Psoas muscle (tissue), 7 donors: ENCODE measurements at regions not wholly inside any gene's neighbourhood (a gene's known extent, or its start where the extent isn't known, plus 50 kb on each side); places are given as distances from the start of the nearest gene placed in this dataset.
"Not testable (repeated sequence)": the region's sequence is repeated elsewhere in the genome, so short reads cannot be mapped to it uniquely, and the experiment has no call there.

Source experiments
- ATAC-seq, 4 donors: fragments of 200-7000 bp; cut with Tn5 transposase; one replicate each; pipeline ENCODE4 v1.9.1; 2020; ENCODE audit warnings: moderate library complexity in 3 of 4, mild to moderate bottlenecking in 2 of 4
- DNase-seq, 2 donors: peaks; one replicate each; pipeline ENCODE4 v3.0.0-alpha.2; 2020
- H3K27ac ChIP-seq: fragments of 200-600 bp; one replicate; pipeline ENCODE4 v1.8.0; 2022
- H3K27me3 ChIP-seq, 3 donors: fragments of 200-600 bp in 1 of 3; one replicate each; pipeline versions ENCODE4 v1.6.1 to v1.8.0; 2013 to 2022; ENCODE audit warnings: low read length in 2 of 3, mild to moderate bottlenecking in 2 of 3, moderate library complexity in 1 of 3; ENCODE audit not compliant: insufficient read depth in 3 of 3
- H3K36me3 ChIP-seq, 2 donors: fragments of 200-600 bp in 1 of 2; one replicate each; pipeline versions ENCODE4 v1.6.1 to v1.8.0; 2013 to 2022; ENCODE audit warnings: low read depth in 1 of 2, mild to moderate bottlenecking in 1 of 2, moderate library complexity in 1 of 2; ENCODE audit not compliant: insufficient read depth in 1 of 2
- H3K4me1 ChIP-seq: fragments of 200-600 bp; one replicate; pipeline ENCODE4 v1.8.0; 2022
- H3K4me3 ChIP-seq: fragments of 200-600 bp; one replicate; pipeline ENCODE4 v1.8.0; 2022; ENCODE audit warnings: mild to moderate bottlenecking
- H3K9me3 ChIP-seq: fragments of 200-600 bp; one replicate; pipeline ENCODE4 v1.8.0; 2022
- CTCF ChIP-seq: fragments of 200-600 bp; IDR thresholded peaks from one replicate; pipeline ENCODE4 v1.8.0; 2022; ENCODE audit warnings: antibody characterized with exemption
- WGBS, 3 donors: extraction: QIAGEN DNeasy Blood & Tissue Kit; methylation state at CpG; one replicate each; pipeline versions ENCODE4 v1.1.6 to v1.1.7; 2013; 5-methylcytosine and 5-hydroxymethylcytosine counted together
- intact Hi-C, 2 donors: fragments of 100-400 bp; cut with DNase I; formaldehyde crosslinking; loops; one replicate each; pipeline versions ENCODE4 v1.11.0 to v1.14.2; 2022
- donor health status: healthy with polysubstance abuse.
- donor health status: DM: no; HTN: no; CAD: no; lungs with moderate emphysema.
- donor health status: Bipolar disorder and iron deficiency.
- donor health status: healthy.
- donor health status: DM: yes; HTN: yes; CAD: no.
- donor health status: DM: no; HTN: no; CAD: no.
- donor health status: DM: yes; HTN: yes; CAD: no.

- no peak for ATAC-seq
- Histone ChIP-seq H3K4me3 (no peak overlapping the region), H3K4me1 (no peaks in the 10 kb centered on the region), H3K36me3 (no peaks in the 10 kb centered on the region), H3K27ac (no peak overlapping the region), H3K27me3 (no peaks in the 10 kb centered on the region), H3K9me3 (no peaks in the 10 kb centered on the region)
- intact Hi-C loops, result no loop called here
- DNase-seq, result no peak
- 76 to 83% (median 77%) methylated on average over 4 of the region's 4 CpGs for WGBS, 3 donors
- TF ChIP-seq CTCF, result no peak
Observed at GRCh38 chr6:134663356-134663755, 286.5 kb downstream of the ALDH8A1 start.

GRCh38 chr6:134662077-134662700 lies 287.7 kb downstream of the ALDH8A1 start:
- DNase-seq (no peak), ATAC-seq (no peak)
- Histone ChIP-seq H3K9me3 (no peaks in the 10 kb centered on the region), H3K36me3 (no peaks in the 10 kb centered on the region), H3K4me3 (no peak overlapping the region), H3K4me1 (no peaks in the 10 kb centered on the region), H3K27me3 (no peaks in the 10 kb centered on the region), H3K27ac (no peak overlapping the region)
- intact Hi-C loops, result no loop called here
- TF ChIP-seq CTCF, result no peak

GRCh38 chr6:134659885-134660284 lies 290.0 kb downstream of the ALDH8A1 start:
- H3K36me3 ChIP-seq, intact Hi-C loops, DNase-seq, ATAC-seq, H3K9me3 ChIP-seq, H3K27ac ChIP-seq, H3K27me3 ChIP-seq, H3K4me1 ChIP-seq, H3K4me3 ChIP-seq: not testable (repeated sequence)
- 94 to 100% (median 96%) methylated on average over 1 of the region's 1 CpG for whole genome bisulfite sequencing, 3 donors

- TF ChIP-seq CTCF, result no peak
- WGBS, 3 donors, result 71 to 85% (median 74%) methylated on average over 5 of the region's 5 CpGs
- no peak for ATAC-seq
Observed at GRCh38 chr6:134658596-134658995, 291.3 kb downstream of the ALDH8A1 start.

GRCh38 chr6:134657751-134658527 lies 292.0 kb downstream of the ALDH8A1 start:
- H3K4me1 ChIP-seq, result no peaks in the 10 kb centered on the region
- intact Hi-C loops, result no loop called here
- H3K9me3 ChIP-seq, result no peaks in the 10 kb centered on the region
- no peaks in the 10 kb centered on the region for H3K36me3 ChIP-seq
- H3K27me3 ChIP-seq, result no peaks in the 10 kb centered on the region
- H3K27ac ChIP-seq, result no peak overlapping the region
- WGBS, 3 donors, result 87 to 92% (median 91%) methylated on average over 3 of the region's 3 CpGs
- no peak overlapping the region for H3K4me3 ChIP-seq
- no peak for ATAC-seq
- no peak for TF ChIP-seq CTCF
- no peak for DNase-seq

More at GRCh38 chr6:134658596-134658995, 291.3 kb downstream of the ALDH8A1 start:
- Histone ChIP-seq H3K9me3 (no peaks in the 10 kb centered on the region), H3K27me3 (no peaks in the 10 kb centered on the region), H3K27ac (no peak overlapping the region), H3K4me3 (no peak overlapping the region), H3K36me3 (no peaks in the 10 kb centered on the region), H3K4me1 (no peaks in the 10 kb centered on the region)
- intact Hi-C loops, result no loop called here
- DNase-seq, result no peak
